Kidney (tissue), 13 donors: ENCODE measurements at regions not wholly inside any gene's neighbourhood (a gene's known extent, or its start where the extent isn't known, plus 50 kb on each side); places are given as distances from the start of the nearest gene placed in this dataset.
"Not testable (repeated sequence)": the region's sequence is repeated elsewhere in the genome, so short reads cannot be mapped to it uniquely, and the experiment has no call there.

ENCODE experiments used
- DNase-seq, 5 donors: peaks; one replicate each; pipeline ENCODE4 v3.0.0-alpha.2; 2013 to 2020
- FAIRE-seq: peaks from 2 replicates; lab custom pipeline; 2012; peaks lifted over from hg19 to GRCh38; lab: Jason Lieb, UNC
- H3K27ac ChIP-seq, 2 donors: one replicate each; pipeline ENCODE4 v1.7.0; 2013; ENCODE audit warnings: low read depth in 2 of 2, low read length in 2 of 2, inconsistent platforms in 1 of 2
- H3K27me3 ChIP-seq: one replicate; pipeline ENCODE4 v1.7.1; 2013; ENCODE audit warnings: low read length, inconsistent platforms; ENCODE audit not compliant: control insufficient read depth, insufficient read depth
- H3K36me3 ChIP-seq, 3 donors: one replicate each; pipeline versions ENCODE4 v1.7.0 to v1.7.1; 2013; ENCODE audit warnings: low read length in 3 of 3, control low read depth in 1 of 3, inconsistent platforms in 1 of 3; ENCODE audit not compliant: insufficient read depth in 3 of 3, control insufficient read depth in 2 of 3
- H3K4me1 ChIP-seq, 3 donors: one replicate each; pipeline versions ENCODE4 v1.7.0 to v1.7.1; 2013; ENCODE audit warnings: low read length in 3 of 3, inconsistent platforms in 1 of 3, low read depth in 1 of 3; ENCODE audit not compliant: control insufficient read depth in 2 of 3, insufficient read depth in 2 of 3
- H3K4me3 ChIP-seq, 3 donors: one replicate each; pipeline versions ENCODE4 v1.7.0 to v1.8.1; 2013; ENCODE audit warnings: low read length in 3 of 3, control low read depth in 1 of 3, inconsistent platforms in 1 of 3
- H3K9ac ChIP-seq, 3 donors: one replicate each; pipeline versions ENCODE4 v1.7.0 to v1.7.1; 2013; ENCODE audit warnings: low read length in 3 of 3, control low read depth in 1 of 3, inconsistent platforms in 1 of 3
- H3K9me3 ChIP-seq, 3 donors: one replicate each; pipeline versions ENCODE4 v1.7.0 to v1.7.1; 2013; ENCODE audit warnings: low read length in 3 of 3, control low read depth in 1 of 3, inconsistent platforms in 1 of 3; ENCODE audit not compliant: control insufficient read depth in 2 of 3, insufficient read depth in 1 of 3
- CTCF ChIP-seq: IDR thresholded peaks from 3 replicates; pipeline ENCODE4 v1.5.1; 2012; ENCODE audit warnings: mild to moderate bottlenecking, moderate library complexity, borderline replicate concordance; ENCODE audit not compliant: insufficient read depth; ENCODE audit errors: extremely low read depth
- intact Hi-C: fragments of 100-400 bp; cut with DNase I; formaldehyde crosslinking; loops from one replicate; pipeline ENCODE4 v1.11.1; 2022
- donor health status: control.
- donor health status: control.
- donor health status: control.
- donor health status: control.
- donor health status: control.
- donor health status: DM: yes; HTN: yes; CAD: no.
- donor health status: Normal renal cell carcinoma (clear cell type).

DNA sequence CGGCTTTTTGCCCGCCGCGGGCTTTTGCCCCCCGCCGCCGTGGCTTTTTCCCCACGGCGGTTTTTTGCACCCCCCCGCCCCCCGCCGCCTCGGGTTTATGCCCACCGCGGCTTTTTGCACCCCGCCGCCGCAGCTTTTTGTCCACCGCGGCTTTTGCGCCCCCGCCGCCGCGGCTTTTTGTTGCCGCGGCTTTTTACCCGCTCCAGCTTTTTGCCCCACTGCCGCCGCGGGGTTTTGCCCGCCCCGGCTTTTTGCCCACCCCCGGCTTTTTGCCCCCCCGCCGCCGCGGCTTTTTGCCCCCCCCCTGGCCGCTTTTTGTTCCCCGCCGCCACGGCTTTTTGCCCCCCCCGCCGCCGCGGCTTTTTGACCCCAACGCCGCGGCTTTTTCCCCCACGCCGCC is 2785.8 kb downstream of the RPIA start:
- peak in 3 of 5 donors; percentile 9 to 76 (median 11) for DNase-seq
- not testable (repeated sequence) for H3K9me3 ChIP-seq

DNA sequence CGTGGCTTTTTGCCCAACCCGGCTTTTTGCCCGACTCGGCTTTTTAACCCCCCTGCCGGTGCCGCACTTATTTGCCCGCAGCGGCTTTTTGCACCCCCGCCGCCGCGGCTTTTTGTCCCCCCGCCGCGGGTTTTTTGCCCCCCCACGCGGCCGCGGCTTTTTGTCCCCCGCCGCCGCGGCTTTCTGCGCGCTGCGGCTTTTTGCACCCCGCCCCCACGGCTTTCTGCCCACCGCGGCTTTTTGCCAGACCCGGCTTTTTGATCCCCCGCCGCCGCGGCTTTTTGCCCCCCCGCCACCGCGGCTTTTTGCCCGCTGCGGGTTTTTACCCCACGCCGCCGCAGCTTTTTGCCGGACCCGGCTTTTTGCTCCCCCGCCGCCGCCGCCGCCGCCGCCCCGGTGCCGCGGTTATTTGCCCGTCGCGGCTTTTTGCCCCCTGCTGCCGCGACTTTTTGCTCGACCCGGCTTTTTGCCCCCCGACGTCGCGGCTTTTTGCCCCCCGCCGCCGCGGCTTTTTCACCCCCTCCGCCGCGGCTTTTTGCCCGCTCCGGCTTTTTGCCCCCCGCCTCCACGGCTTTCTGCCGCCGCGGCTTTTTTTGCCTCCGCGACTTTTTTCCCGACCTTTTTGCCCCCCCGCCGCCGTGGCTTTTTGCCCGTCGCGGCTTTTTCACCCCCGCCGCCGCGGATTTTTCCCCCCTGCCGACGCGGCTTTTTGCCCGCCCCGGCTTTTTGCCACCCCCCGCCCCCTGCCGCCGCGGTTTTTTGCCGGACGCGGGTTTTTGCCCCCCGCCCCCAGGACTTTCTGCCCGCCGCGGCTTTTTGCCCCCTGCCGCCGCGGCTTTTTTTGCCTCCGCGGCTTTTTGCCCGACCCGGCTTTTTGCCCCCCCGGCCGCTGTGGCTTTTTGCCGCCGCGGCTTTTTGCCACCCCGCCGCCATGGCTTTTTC is 2786.5 kb downstream of the RPIA start:
- peaks cover 2% of the 10 kb centered on the region for H3K27me3 ChIP-seq
- FAIRE-seq = no peak
- H3K4me1 ChIP-seq = no peaks in the 10 kb centered on the region
- H3K36me3 ChIP-seq = no peaks in the 10 kb centered on the region
- intact Hi-C loops = no loop called here
- TF ChIP-seq CTCF = no peak
- peak; percentile 38 to 87 (median 64) for DNase-seq
- H3K9me3 ChIP-seq = no peaks in the 10 kb centered on the region
- peak overlapping the region in 1 of 3 donors; percentile 29 for H3K4me3 ChIP-seq
- no peak overlapping the region for H3K9ac ChIP-seq
- H3K27ac ChIP-seq = no peak overlapping the region

More for the DNA sequence above, 2785.8 kb downstream of the RPIA start:
- H3K4me3 ChIP-seq, FAIRE-seq, intact Hi-C loops, H3K27ac ChIP-seq, H3K9ac ChIP-seq, H3K4me1 ChIP-seq, H3K36me3 ChIP-seq, H3K27me3 ChIP-seq: not testable (repeated sequence)

GRCh38 chr2:91478851-91479718 is 2787.6 kb downstream of the RPIA start:
- H3K9ac ChIP-seq, H3K4me3 ChIP-seq, H3K27ac ChIP-seq, H3K4me1 ChIP-seq, H3K27me3 ChIP-seq, intact Hi-C loops, FAIRE-seq, H3K36me3 ChIP-seq, H3K9me3 ChIP-seq: not testable (repeated sequence)
- DNase-seq = peak; percentile 7 to 72 (median 29)

- H3K36me3 ChIP-seq, H3K27me3 ChIP-seq, H3K9me3 ChIP-seq, FAIRE-seq, H3K4me3 ChIP-seq, H3K27ac ChIP-seq, H3K9ac ChIP-seq, intact Hi-C loops, H3K4me1 ChIP-seq: not testable (repeated sequence)
- peak in 1 of 5 donors; percentile 22 for DNase-seq
These were observed 2793.8 kb downstream of the RPIA start for GRCh38 chr2:91485226-91485625.

DNA sequence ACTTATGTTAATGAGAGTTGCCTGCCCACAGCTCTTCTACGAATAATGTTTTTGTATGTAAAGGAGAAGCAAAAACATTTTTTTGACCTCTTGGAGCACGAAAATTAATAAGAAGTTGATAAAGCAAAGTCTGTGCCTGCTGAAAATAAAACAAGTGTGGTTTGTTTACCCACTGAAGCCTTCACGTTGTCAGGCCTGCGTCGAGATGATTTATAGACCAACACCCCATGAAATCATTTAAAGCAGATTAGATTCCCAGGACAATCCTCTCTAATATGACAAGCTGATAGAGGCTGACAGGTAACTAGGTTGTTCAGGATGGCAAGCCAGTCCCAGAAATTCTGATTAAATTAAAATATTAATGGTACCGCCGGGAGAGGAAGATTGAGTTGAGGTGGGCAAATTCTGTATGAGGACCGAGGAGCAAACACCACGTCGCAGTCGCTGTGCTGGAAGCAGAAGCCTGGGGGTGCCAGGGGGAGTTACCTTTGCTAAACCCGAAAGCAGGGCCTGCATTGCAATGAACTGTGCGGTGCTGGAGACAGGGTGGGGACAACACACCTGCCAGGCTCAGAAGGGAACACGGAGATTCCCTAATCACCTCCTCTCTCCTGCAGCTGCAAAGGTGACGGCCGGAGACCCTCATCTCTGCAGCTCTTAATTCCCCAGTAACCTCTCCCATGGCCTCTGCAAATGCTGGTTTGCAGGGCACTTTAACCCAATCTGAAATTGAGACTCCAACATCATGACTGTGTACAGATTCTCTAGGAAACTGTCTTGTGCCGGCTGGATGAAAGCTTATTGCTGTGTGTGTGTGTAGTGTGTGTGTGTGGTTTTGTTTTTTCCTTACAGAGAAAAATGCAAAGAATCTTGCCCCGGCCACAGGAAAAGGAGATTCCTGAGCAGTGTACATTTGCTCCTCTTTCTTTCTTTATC is 2805.9 kb downstream of the RPIA start:
- H3K27me3 ChIP-seq, H3K27ac ChIP-seq, H3K9me3 ChIP-seq, intact Hi-C loops, H3K4me3 ChIP-seq, FAIRE-seq, H3K4me1 ChIP-seq, H3K9ac ChIP-seq, H3K36me3 ChIP-seq: not testable (repeated sequence)
- DNase-seq = peak in 2 of 5 donors; percentile 5 to 23

- H3K27ac ChIP-seq, H3K27me3 ChIP-seq, H3K4me3 ChIP-seq, DNase-seq, H3K4me1 ChIP-seq, H3K9ac ChIP-seq, FAIRE-seq, H3K9me3 ChIP-seq, intact Hi-C loops, H3K36me3 ChIP-seq: not testable (repeated sequence)
These were observed 2806.6 kb downstream of the RPIA start for GRCh38 chr2:91498065-91498449.
